Activated T-cell treated with anti-CD3 and anti-CD28 coated beads for 1 hour (primary cell): ENCODE measurements at regions not wholly inside any gene's neighbourhood (a gene's known extent, or its start where the extent isn't known, plus 50 kb on each side); places are given as distances from the start of the nearest gene placed in this dataset.

Experiments used
- DNase-seq: peaks from one replicate; pipeline ENCODE4 v3.0.0-alpha.2; 2020; ENCODE audit warnings: low read depth

GRCh38 chr5:15447209-15447608, 52.8 kb upstream of the FBXL7 start:
- no peak for DNase-seq

DNA sequence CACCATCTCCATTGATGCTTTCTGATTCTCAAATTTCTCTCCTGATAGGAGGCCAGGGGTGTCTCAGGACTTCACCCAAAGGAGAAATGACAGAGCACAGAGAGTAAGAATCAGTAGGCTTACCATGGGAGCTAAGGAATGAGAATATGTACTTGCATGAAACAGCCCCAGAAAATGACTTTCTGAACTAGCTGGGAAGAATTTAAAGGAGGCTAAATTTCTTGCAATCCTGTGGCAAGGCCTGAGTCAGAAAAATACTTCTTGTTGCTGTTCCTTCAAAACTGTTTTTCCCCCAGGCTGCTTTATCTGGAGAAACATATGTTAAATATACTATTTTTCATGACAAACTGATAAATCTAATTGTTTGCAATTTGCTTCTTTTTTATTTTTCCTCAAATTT, 53.4 kb upstream of the FBXL7 start:
- no peak for DNase-seq

- DNase-seq = no peak
Observed at GRCh38 chr5:15442193-15442570, 57.8 kb upstream of the FBXL7 start.

GRCh38 chr5:15441433-15442192, 58.4 kb upstream of the FBXL7 start:
- no peak for DNase-seq

DNA sequence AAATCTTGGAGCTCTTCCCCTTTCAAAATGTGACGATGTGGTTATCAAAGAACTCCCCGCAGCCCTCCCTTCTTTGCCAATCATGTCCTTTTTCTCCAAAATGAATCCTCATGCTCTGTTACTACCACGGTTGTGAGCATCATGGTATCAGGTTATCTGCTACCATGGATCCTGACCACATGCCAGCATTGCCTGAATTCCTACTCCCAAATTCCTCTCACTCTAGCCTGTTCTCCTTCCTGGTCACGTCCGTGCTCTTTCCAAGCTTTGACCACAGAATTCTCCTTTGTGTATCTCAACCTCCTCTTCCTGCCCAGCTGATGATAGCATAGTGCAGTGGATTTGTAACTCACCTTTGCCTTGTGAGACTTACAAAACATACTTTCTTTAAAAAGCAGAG, 59.5 kb upstream of the FBXL7 start:
- no peak for DNase-seq

GRCh38 chr5:15439801-15440200, 60.2 kb upstream of the FBXL7 start:
- DNase-seq = no peak

- no peak for DNase-seq
Observed at GRCh38 chr5:15433709-15434108, 66.3 kb upstream of the FBXL7 start.

DNA sequence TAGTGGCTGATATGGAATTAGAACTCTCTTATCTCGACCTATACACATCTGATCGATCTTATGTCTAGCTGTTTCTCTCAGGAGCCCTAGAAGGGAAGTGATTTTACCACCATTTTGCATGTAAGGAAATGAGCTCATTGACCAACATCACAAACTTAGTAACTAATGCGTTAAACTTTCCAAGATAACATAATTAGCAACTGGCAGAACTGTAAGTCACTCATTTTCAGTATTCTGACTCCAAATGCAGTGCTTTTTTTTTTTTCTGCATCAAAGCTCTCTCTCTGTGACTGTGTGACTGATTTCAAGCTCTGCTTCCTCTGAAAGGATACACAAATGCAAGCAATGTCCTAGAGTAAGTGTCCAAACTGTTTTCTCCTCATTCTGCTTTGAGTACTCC, 68.1 kb upstream of the FBXL7 start:
- no peak for DNase-seq

GRCh38 chr5:15425766-15426165, 74.2 kb upstream of the FBXL7 start:
- DNase-seq = no peak

DNA sequence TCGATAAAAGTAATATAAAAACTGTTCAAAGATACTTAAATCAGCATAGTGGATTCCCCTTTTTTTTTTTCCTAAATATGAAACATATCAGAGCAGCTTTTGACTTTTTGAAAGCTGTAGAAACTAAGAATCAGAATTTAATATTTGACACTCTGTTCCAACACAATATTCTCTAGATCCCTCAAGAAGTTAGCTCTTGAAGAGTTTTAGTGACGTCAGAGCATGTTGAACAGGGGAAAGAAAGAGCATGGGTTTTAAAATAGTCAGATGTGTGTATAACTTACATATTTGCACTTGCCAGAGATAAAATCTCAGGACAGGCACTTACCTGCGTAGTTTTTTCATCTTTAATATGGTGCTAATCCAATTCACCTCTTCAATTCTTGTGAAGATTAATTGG, 75.2 kb upstream of the FBXL7 start:
- DNase-seq = no peak

DNA sequence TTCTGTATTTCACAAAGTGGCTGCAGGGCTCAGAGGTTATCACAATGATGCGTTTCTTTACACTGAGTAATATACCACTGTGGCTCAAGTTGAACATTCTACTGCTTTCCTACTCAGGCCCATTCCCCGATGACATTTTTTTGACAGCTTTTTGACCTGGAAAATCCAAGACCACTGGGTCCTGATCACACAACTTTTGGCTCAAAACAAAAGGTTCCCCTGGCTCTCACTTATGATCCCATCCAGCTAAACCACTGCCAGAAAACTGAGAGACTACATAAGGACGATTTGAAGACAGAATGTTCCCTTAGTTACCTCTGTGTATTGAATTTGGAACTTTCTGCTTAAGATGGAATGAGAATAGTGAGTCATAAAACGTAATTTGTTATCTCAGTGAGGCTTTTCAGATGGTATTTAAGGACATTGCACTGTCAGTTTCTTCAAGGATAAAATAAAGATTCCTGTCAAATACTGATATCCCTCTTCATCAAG, 78.0 kb upstream of the FBXL7 start:
- no peak for DNase-seq

- DNase-seq = no peak
Observed at GRCh38 chr5:15421381-15421780, 78.6 kb upstream of the FBXL7 start.

GRCh38 chr5:15420201-15420600, 79.8 kb upstream of the FBXL7 start:
- no peak for DNase-seq

DNA sequence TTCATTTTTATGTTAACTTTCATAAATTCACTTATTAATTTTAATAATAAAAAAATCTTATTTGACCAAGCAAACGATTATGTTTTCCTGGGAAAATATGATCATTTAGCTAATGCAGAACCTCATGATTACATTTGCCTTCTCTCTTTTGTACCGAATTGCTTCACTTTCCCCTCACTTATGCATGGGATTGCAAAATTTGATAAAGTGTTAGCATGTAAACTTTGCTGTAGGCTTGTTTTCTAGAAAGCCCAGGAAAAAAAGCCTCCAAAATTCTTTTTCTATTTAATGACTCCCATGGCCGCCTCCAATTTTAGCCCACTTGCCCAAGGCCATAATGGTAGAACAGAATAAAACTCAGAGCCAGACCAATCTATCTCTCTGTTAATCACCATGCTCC, 82.8 kb upstream of the FBXL7 start:
- no peak for DNase-seq

- no peak for DNase-seq
Observed at GRCh38 chr5:15406478-15406877, 93.5 kb upstream of the FBXL7 start.

DNA sequence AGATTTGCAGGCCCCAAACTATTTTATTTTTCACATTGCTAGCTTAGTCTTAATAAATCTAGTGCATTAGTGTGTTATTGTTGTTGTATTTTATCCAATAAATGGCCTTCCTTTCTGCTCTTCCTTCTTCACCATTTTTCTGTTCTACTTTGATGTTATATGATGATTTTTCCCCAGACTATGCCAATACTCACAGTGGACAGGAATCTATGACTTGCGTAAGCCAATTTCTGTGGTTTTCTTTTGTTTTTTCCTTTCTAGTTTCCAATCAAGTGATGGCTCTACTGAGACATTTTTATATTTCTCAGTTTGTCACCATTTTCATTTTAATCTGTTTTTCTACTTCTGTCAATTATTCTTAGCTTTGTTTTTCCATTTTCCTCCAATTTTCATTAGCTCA, 106.8 kb upstream of the FBXL7 start:
- no peak for DNase-seq

GRCh38 chr5:15391704-15392397, 108.1 kb upstream of the FBXL7 start:
- no peak for DNase-seq

- DNase-seq = no peak
Observed at GRCh38 chr5:15388866-15389265, 111.1 kb upstream of the FBXL7 start.

GRCh38 chr5:15387931-15388524, 112.0 kb upstream of the FBXL7 start:
- no peak for DNase-seq

DNA sequence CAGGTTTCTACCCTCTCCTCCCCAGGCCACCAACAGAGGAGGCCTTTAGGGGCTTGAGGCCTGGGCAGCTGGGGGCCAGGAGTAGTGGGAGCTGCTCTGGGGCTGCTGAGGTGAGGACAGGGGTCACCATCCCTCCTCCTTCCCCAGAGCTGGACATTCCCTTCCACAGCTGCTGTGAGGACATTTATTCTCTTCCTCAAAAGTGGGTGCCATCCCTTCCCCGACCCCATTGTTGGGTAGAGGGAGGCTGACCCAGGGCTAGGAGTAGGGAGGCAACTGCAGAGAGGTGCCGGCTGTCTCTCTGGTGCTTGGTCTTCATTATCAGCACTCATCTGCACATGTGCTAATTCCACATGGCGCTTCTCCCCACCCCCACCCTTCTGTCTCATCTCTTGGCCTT, 113.9 kb upstream of the FBXL7 start:
- DNase-seq = no peak

DNA sequence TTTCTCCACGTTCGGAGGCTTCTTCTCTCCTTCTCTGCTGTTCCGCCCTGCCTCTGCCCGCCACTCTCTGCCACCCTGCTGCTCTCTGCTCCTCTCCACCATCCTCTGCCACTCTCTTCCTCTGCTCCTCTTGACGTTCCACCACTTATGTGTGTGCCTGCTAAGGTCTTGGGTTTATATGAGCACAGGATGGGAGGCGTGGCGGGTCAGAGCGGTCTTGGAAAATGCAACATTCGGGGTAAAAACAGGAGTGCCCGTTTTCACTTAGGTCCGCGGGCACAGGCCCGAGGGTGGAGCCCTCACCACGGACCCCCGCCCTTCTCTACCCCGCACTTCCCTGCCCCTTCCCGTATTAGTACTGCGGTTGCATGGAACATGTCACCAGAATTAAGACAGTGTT, 114.4 kb upstream of the FBXL7 start:
- DNase-seq = no peak

- DNase-seq = no peak
Observed at GRCh38 chr5:15385037-15385436, 114.9 kb upstream of the FBXL7 start.

- no peak for DNase-seq
Observed at GRCh38 chr5:15384581-15384980, 115.4 kb upstream of the FBXL7 start.
